Parathyroid adenoma (tissue), 2 donors: ENCODE measurements at regions not wholly inside any gene's neighbourhood (a gene's known extent, or its start where the extent isn't known, plus 50 kb on each side); places are given as distances from the start of the nearest gene placed in this dataset.

Experiments used
- H2AFZ ChIP-seq: fragments of 300-600 bp; sonication (generic); one replicate; pipeline ENCODE4 v1.7.0; 2017; ENCODE audit warnings: antibody characterized with exemption, mild to moderate bottlenecking
- H3K27ac ChIP-seq: fragments of 300-600 bp; sonication (generic); one replicate; pipeline ENCODE4 v1.7.0; 2017
- H3K27me3 ChIP-seq: fragments of 300-600 bp; sonication (generic); one replicate; pipeline ENCODE4 v1.7.0; 2017; ENCODE audit warnings: low read length; ENCODE audit not compliant: control insufficient read depth, insufficient read depth
- H3K36me3 ChIP-seq: fragments of 300-600 bp; sonication (generic); one replicate; pipeline ENCODE4 v1.7.0; 2017; ENCODE audit warnings: low read length; ENCODE audit not compliant: control insufficient read depth, insufficient read depth
- H3K4me1 ChIP-seq: fragments of 300-600 bp; sonication (generic); one replicate; pipeline ENCODE4 v1.7.0; 2017; ENCODE audit warnings: control low read depth
- H3K4me2 ChIP-seq: fragments of 300-600 bp; sonication (generic); one replicate; pipeline ENCODE4 v1.7.0; 2017; ENCODE audit warnings: low read length
- H3K4me3 ChIP-seq: fragments of 300-600 bp; sonication (generic); one replicate; pipeline ENCODE4 v1.7.0; 2017; ENCODE audit warnings: low read depth, low read length
- H3K79me2 ChIP-seq: fragments of 300-600 bp; sonication (generic); one replicate; pipeline ENCODE4 v1.7.0; 2017; ENCODE audit warnings: control low read depth
- H3K9ac ChIP-seq: fragments of 300-600 bp; sonication (generic); one replicate; pipeline ENCODE4 v1.7.0; 2017; ENCODE audit warnings: mild to moderate bottlenecking
- H3K9me3 ChIP-seq: fragments of 300-600 bp; sonication (generic); one replicate; pipeline ENCODE4 v1.7.0; 2017; ENCODE audit warnings: low read length; ENCODE audit not compliant: control insufficient read depth
- TF ChIP-seq, protein P1 (sequence below): fragments of 300-600 bp; sonication (generic); IDR thresholded peaks from one replicate; pipeline ENCODE4 v1.7.0; 2017; ENCODE audit warnings: antibody characterized with exemption, mild to moderate bottlenecking
- donor health status: primary hyperparathyroidism.

GRCh38 chr5:72695659-72696058 lies 120.8 kb upstream of the TNPO1 start:
- Histone ChIP-seq H3K36me3 (no peaks in the 10 kb centered on the region), H3K27me3 (no peaks in the 10 kb centered on the region), H3K4me1 (no peaks in the 10 kb centered on the region), H3K4me3 (no peak overlapping the region), H3K27ac (no peak overlapping the region), H3K9ac (no peak overlapping the region), H3K4me2 (no peak overlapping the region), H2AFZ (no peak overlapping the region), H3K79me2 (no peaks in the 10 kb centered on the region), H3K9me3 (no peaks in the 10 kb centered on the region)
- TF ChIP-seq, protein P1, sequence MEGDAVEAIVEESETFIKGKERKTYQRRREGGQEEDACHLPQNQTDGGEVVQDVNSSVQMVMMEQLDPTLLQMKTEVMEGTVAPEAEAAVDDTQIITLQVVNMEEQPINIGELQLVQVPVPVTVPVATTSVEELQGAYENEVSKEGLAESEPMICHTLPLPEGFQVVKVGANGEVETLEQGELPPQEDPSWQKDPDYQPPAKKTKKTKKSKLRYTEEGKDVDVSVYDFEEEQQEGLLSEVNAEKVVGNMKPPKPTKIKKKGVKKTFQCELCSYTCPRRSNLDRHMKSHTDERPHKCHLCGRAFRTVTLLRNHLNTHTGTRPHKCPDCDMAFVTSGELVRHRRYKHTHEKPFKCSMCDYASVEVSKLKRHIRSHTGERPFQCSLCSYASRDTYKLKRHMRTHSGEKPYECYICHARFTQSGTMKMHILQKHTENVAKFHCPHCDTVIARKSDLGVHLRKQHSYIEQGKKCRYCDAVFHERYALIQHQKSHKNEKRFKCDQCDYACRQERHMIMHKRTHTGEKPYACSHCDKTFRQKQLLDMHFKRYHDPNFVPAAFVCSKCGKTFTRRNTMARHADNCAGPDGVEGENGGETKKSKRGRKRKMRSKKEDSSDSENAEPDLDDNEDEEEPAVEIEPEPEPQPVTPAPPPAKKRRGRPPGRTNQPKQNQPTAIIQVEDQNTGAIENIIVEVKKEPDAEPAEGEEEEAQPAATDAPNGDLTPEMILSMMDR: no peak

GRCh38 chr5:72694856-72695255 lies 121.6 kb upstream of the TNPO1 start:
- no peak overlapping the region for H3K4me2 ChIP-seq
- H3K27me3 ChIP-seq: no peaks in the 10 kb centered on the region
- H3K36me3 ChIP-seq: no peaks in the 10 kb centered on the region
- H2AFZ ChIP-seq: no peak overlapping the region
- no peaks in the 10 kb centered on the region for H3K4me1 ChIP-seq
- H3K4me3 ChIP-seq: no peak overlapping the region
- H3K79me2 ChIP-seq: no peaks in the 10 kb centered on the region
- H3K27ac ChIP-seq: no peak overlapping the region
- TF ChIP-seq, protein P1: no peak
- H3K9me3 ChIP-seq: no peaks in the 10 kb centered on the region
- H3K9ac ChIP-seq: no peak overlapping the region

- no peak overlapping the region for H3K4me2 ChIP-seq
- H3K9me3 ChIP-seq: no peaks in the 10 kb centered on the region
- no peak overlapping the region for H2AFZ ChIP-seq
- no peak overlapping the region for H3K27ac ChIP-seq
- no peaks in the 10 kb centered on the region for H3K4me1 ChIP-seq
- H3K79me2 ChIP-seq: no peaks in the 10 kb centered on the region
- no peaks in the 10 kb centered on the region for H3K36me3 ChIP-seq
- TF ChIP-seq, protein P1: no peak
- no peaks in the 10 kb centered on the region for H3K27me3 ChIP-seq
- no peak overlapping the region for H3K4me3 ChIP-seq
- H3K9ac ChIP-seq: no peak overlapping the region
Observed at GRCh38 chr5:72693546-72694205, 122.8 kb upstream of the TNPO1 start.

DNA sequence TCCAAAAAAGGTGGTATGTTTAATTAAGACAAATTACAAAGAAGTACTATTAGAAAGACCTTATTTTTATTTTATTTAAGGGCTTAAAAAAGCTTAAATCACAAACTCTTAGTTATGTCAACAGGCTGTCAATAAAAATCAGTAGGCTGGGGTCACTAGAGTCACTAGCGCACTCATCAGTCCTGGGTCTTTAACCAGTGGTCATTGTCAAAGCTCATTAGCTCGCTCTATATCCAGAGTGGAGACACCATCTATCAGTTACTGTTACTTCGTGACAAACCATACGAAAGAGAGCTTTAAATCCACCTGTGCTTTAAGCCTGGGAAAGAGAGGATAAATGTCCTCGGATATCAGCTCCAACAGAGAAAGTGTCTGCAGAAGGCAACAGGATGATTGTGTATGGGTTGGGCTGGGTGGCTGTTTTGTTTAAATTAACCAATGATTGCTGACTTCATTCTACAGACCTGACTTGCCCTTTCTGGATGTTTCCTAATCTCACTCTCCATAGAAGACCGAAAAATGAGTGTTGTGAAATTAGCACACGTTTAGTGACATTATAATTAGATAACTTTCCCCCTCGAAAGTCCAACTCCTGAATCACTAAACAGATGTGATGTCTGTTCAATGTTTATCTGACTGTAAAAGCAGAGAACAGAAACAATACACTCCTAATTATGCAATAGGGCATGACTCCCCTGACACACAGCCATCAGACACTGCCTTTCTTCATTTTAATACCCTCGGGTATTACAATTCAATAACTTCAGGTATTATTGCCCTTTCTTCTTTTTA lies 123.6 kb upstream of the TNPO1 start:
- H3K36me3 ChIP-seq: no peaks in the 10 kb centered on the region
- no peaks in the 10 kb centered on the region for H3K27me3 ChIP-seq
- no peaks in the 10 kb centered on the region for H3K79me2 ChIP-seq
- H3K4me2 ChIP-seq: no peak overlapping the region
- H3K27ac ChIP-seq: no peak overlapping the region
- no peaks in the 10 kb centered on the region for H3K4me1 ChIP-seq
- no peak overlapping the region for H2AFZ ChIP-seq
- no peak overlapping the region for H3K9ac ChIP-seq
- TF ChIP-seq, protein P1: no peak
- H3K4me3 ChIP-seq: no peak overlapping the region
- no peaks in the 10 kb centered on the region for H3K9me3 ChIP-seq
